NCI-H1930 (cell line): ENCODE measurements at regions not wholly inside any gene's neighbourhood (a gene's known extent, or its start where the extent isn't known, plus 50 kb on each side); places are given as distances from the start of the nearest gene placed in this dataset.
"Not testable (repeated sequence)": the region's sequence is repeated elsewhere in the genome, so short reads cannot be mapped to it uniquely, and the experiment has no call there.

ENCODE experiments used
- DNase-seq, 2 experiments: peaks; one replicate each; lab custom pipeline; 2025; lab: John Stamatoyannopoulos, UW

GRCh38 chr6:53446151-53446550, 97.4 kb upstream of the ELOVL5 start:
- DNase-seq: no peak

- DNase-seq: no peak
Observed at GRCh38 chr6:53441761-53442160, 93.0 kb upstream of the ELOVL5 start.

- no peak for DNase-seq
Observed at GRCh38 chr6:53441035-53441493, 92.3 kb upstream of the ELOVL5 start.

GRCh38 chr6:53440336-53440945, 91.7 kb upstream of the ELOVL5 start:
- no peak for DNase-seq

GRCh38 chr6:53439556-53439955, 90.8 kb upstream of the ELOVL5 start:
- DNase-seq: no peak

- DNase-seq: peak in 1 of 2 experiments; percentile 22
Observed at GRCh38 chr6:53437557-53438202, 88.9 kb upstream of the ELOVL5 start.

- DNase-seq: no peak
Observed at GRCh38 chr6:53436526-53437303, 88.0 kb upstream of the ELOVL5 start.

- DNase-seq: no peak
Observed at GRCh38 chr6:53433951-53434285, 85.2 kb upstream of the ELOVL5 start.

- DNase-seq: no peak
Observed at GRCh38 chr6:53433261-53433950, 84.7 kb upstream of the ELOVL5 start.

- DNase-seq: peak in 1 of 2 experiments; percentile 17
Observed at GRCh38 chr6:53432318-53433161, 83.8 kb upstream of the ELOVL5 start.

- DNase-seq: no peak
Observed at GRCh38 chr6:53431704-53432103, 83.0 kb upstream of the ELOVL5 start.

- no peak for DNase-seq
Observed at GRCh38 chr6:53429401-53429800, 80.7 kb upstream of the ELOVL5 start.

GRCh38 chr6:53428886-53429285, 80.1 kb upstream of the ELOVL5 start:
- no peak for DNase-seq

GRCh38 chr6:53426667-53427270, 78.0 kb upstream of the ELOVL5 start:
- no peak for DNase-seq

- no peak for DNase-seq
Observed at GRCh38 chr6:53426117-53426516, 77.4 kb upstream of the ELOVL5 start.

- no peak for DNase-seq
Observed at GRCh38 chr6:53424976-53425718, 76.4 kb upstream of the ELOVL5 start.

- DNase-seq: no peak
Observed at GRCh38 chr6:53424300-53424699, 75.5 kb upstream of the ELOVL5 start.

GRCh38 chr6:53423560-53423959, 74.8 kb upstream of the ELOVL5 start:
- not testable (repeated sequence) for DNase-seq

GRCh38 chr6:53419026-53419425, 70.3 kb upstream of the ELOVL5 start:
- no peak for DNase-seq

GRCh38 chr6:53418288-53418687, 69.5 kb upstream of the ELOVL5 start:
- no peak for DNase-seq

- DNase-seq: no peak
Observed at GRCh38 chr6:53417141-53417540, 68.4 kb upstream of the ELOVL5 start.
